ENCODE measurements at regions not wholly inside any gene's neighbourhood (a gene's known extent, or its start where the extent isn't known, plus 50 kb on each side); places are given as distances from the start of the nearest gene placed in this dataset.

- TF ChIP-seq MAX (IDR thresholded peaks at IDR 0.05) (no peak), POLR2A (IDR thresholded peaks at IDR 0.05; ENCODE audit: borderline replicate concordance, extremely low read depth, insufficient read depth, insufficient read length) (no peak), ZBTB33 (IDR thresholded peaks at IDR 0.05; ENCODE audit: extremely low read depth, insufficient replicate concordance, low read length) (no peak), POLR2AphosphoS5 (IDR thresholded peaks at IDR 0.05; ENCODE audit: low read depth, low read length) (no peak), CTCF (IDR thresholded peaks at IDR 0.05 in 2 of 3, conservative IDR thresholded peaks at IDR 0.05 in 1 of 3; ENCODE audit: borderline replicate concordance in 1 of 3, insufficient read depth in 1 of 3, low read depth in 2 of 3, low read length in 2 of 3) (no peak), ATF3 (IDR thresholded peaks at IDR 0.05) (no peak), SP1 (IDR thresholded peaks at IDR 0.05; ENCODE audit: low read depth) (no peak), SRF (IDR thresholded peaks at IDR 0.05; ENCODE audit: low read depth) (no peak), YY1 (IDR thresholded peaks at IDR 0.05; ENCODE audit: extremely low read depth, insufficient replicate concordance, low read depth, low read length) (no peak), RAD21 (IDR thresholded peaks at IDR 0.05; ENCODE audit: low read depth) (no peak), ZNF274 (IDR thresholded peaks at IDR 0.05; ENCODE audit: low read depth, low read length) (no peak), FOSL1 (IDR thresholded peaks at IDR 0.05; ENCODE audit: low read depth) (no peak)
Measured at GRCh38 chrX:140064993-140065392, 99.7 kb upstream of the CXorf66 start.

Data from HCT116 (cell line).